H1 (cell line): ENCODE measurements at regions not wholly inside any gene's neighbourhood (a gene's known extent, or its start where the extent isn't known, plus 50 kb on each side); places are given as distances from the start of the nearest gene placed in this dataset.

Source experiments
- ASH2L ChIP-seq: fragments of 200-600, 300-600 bp; sonication (generic); IDR thresholded peaks from one replicate; pipeline ENCODE4 v1.7.1; 2017; ENCODE audit warnings: low read length
- EP300 ChIP-seq, 2 experiments: IDR thresholded peaks; 1 replicate in 1 of 2; 2 replicates in 1 of 2; pipeline ENCODE4 v1.6.1; 2011 to 2012; ENCODE audit warnings: low read depth in 2 of 2, low read length in 2 of 2, mild to moderate bottlenecking in 2 of 2, borderline replicate concordance in 1 of 2, inconsistent platforms in 1 of 2, moderate library complexity in 1 of 2
- HDAC6 ChIP-seq: IDR thresholded peaks from one replicate; pipeline ENCODE4 v1.7.1; 2012; ENCODE audit warnings: low read depth, mild to moderate bottlenecking, inconsistent platforms, low read length, moderate library complexity
- KDM1A ChIP-seq: fragments of 200-600, 300-600 bp; sonication (generic); IDR thresholded peaks from 2 replicates; pipeline ENCODE4 v1.7.1; 2016; ENCODE audit warnings: mild to moderate bottlenecking, low read length, borderline replicate concordance
- RAD21 ChIP-seq, 2 experiments: IDR thresholded peaks in 1 of 2; conservative IDR thresholded peaks in 1 of 2; 2 replicates each; pipeline ENCODE4 v1.6.1; 2011; ENCODE audit warnings: low read depth in 2 of 2, low read length in 2 of 2, improper control_type of control experiment in 1 of 2, inconsistent platforms in 1 of 2, mild to moderate bottlenecking in 1 of 2, moderate library complexity in 1 of 2

DNA sequence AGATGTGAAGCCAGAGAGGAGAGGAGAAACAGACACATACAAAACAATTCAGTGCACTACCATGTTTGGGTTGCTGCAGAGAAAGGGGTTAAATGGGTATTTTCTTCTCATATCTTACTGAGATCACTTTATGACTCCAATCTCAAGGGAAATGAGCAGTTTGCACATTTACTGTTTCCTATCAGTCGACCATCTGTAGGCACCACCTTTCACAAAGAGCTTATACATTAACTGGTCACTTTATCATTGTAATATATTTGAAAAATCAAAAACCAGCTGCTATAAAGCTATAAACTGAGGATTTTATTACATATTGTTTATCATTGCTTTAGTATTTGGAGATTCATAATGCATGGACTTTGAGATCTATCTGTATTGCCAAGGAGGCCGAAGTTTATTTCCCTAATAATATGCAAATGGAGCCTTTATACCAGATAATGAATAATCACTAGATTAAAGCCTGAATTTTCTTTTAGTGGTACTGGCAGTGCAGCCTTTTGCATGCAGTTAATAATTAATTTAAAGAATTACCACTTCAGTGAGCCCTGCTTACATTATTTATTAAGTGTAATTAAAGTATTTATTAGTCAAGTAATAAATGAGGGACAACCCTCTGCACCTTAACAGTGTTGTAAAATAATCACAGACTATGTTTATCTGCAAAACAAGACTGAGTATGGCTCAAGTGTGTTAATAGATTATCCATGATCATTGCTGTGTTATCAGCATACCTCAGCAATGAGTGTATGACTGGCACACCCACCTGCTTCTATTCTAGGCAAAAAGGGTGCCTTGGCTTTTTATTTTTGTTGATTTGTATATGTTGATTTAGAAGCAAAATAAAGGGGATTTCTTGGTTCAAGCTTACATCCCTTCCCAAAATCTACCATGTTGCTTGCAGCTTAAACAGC lies 167.7 kb upstream of the SLC14A2 start (continued):
- no peak for TF ChIP-seq ASH2L
- TF ChIP-seq EP300 (IDR thresholded peaks at IDR 0.05; ENCODE audit: borderline replicate concordance in 1 of 2, low read depth in 2 of 2, low read length in 2 of 2): no peak
- TF ChIP-seq KDM1A: no peak
- no peak for TF ChIP-seq HDAC6
- no peak for TF ChIP-seq RAD21 (IDR thresholded peaks at IDR 0.05 in 1 of 2, conservative IDR thresholded peaks at IDR 0.05 in 1 of 2; ENCODE audit: low read depth in 2 of 2, low read length in 2 of 2)
